Vagina (tissue), 2 donors: ENCODE measurements at regions not wholly inside any gene's neighbourhood (a gene's known extent, or its start where the extent isn't known, plus 50 kb on each side); places are given as distances from the start of the nearest gene placed in this dataset.

ENCODE experiments used
- CTCF ChIP-seq, 3 experiments: fragments of 450-650 bp in 2 of 3; fragments of 200-600 bp in 1 of 3; sonication (generic) in 1 of 3; IDR thresholded peaks; one replicate each; pipeline ENCODE4 v1.5.1; 2017 to 2019; ENCODE audit warnings: antibody characterized with exemption in 3 of 3, mild to moderate bottlenecking in 2 of 3, moderate library complexity in 2 of 3
- POLR2A ChIP-seq, 2 donors: fragments of 450-650 bp; IDR thresholded peaks; one replicate each; pipeline ENCODE4 v1.6.1; 2017; ENCODE audit warnings: antibody characterized with exemption in 2 of 2, mild to moderate bottlenecking in 2 of 2, moderate library complexity in 2 of 2
- POLR2AphosphoS5 ChIP-seq, 2 donors: sonication (generic); formaldehyde crosslinking; IDR thresholded peaks; one replicate each; pipeline ENCODE4 v1.9.0; 2017; ENCODE audit warnings: antibody characterized with exemption in 2 of 2, mild to moderate bottlenecking in 2 of 2, low read depth in 1 of 2; ENCODE audit not compliant: insufficient read depth in 1 of 2

DNA sequence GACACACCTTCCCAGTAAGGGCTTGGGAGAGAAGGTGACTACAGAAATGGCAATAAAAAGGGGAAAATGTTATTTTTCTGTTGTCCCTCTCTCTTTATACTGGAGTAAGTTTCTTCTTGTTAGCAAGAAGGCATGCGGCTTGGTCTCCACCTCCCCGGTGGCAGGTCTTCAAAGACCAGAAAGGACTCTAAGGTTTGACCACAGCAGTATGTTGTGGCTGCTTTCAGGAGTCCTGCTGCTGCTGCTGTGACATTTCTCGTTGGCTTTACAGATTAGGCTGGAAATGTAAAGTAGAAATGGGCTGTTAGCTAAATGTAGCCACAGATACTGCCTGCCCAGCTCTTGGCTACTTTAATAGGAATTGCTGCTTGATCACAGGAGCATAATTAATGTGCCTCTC, 175.8 kb upstream of the ZBTB20 start:
- TF ChIP-seq POLR2AphosphoS5 (IDR thresholded peaks at IDR 0.05; ENCODE audit: insufficient read depth in 1 of 2, low read depth in 1 of 2) (no peak), CTCF (IDR thresholded peaks at IDR 0.05) (no peak), POLR2A (IDR thresholded peaks at IDR 0.05) (no peak)
